ENCODE measurements at regions not wholly inside any gene's neighbourhood (a gene's known extent, or its start where the extent isn't known, plus 50 kb on each side); places are given as distances from the start of the nearest gene placed in this dataset.

GRCh38 chr12:126038434-126038833, 973.2 kb downstream of the AACS start:
- H3K27me3 ChIP-seq (ENCODE audit: insufficient read depth, low read length): no peaks in the 10 kb centered on the region
- no peaks in the 10 kb centered on the region for H3K9me3 ChIP-seq (ENCODE audit: control insufficient read depth, low read depth, low read length)
- DNase-seq: no peak
- no peak overlapping the region for H3K4ac ChIP-seq (ENCODE audit: low read depth, low read length)
- H3K79me1 ChIP-seq (ENCODE audit: insufficient read depth, low read depth, low read length, poor library complexity, severe bottlenecking): no peaks in the 10 kb centered on the region
- Mint-ChIP-seq H3K27me3 (ENCODE audit: low read depth) (peaks cover 5% of the 10 kb centered on the region; the same call in 1 of the 2 replicates), H3K4me1 (peaks cover 2 to 7% of the 10 kb centered on the region in 2 experiments; a peak in 1 of 4 replicates), H3K36me3 (ENCODE audit: insufficient read depth in 1 of 3, low read depth in 3 of 3) (peaks cover 2 to 7% (median 4%) of the 10 kb centered on the region in 3 experiments; a peak in 2 of 7 replicates), H3K9me3 (peaks cover 18 to 19% of the 10 kb centered on the region in 2 experiments), H3K4me3 (no peak overlapping the region), H3K27ac (no peak overlapping the region)
- no peak overlapping the region for H4K8ac ChIP-seq (replicated peaks; ENCODE audit: insufficient read length, low read depth, low read length)
- H4K91ac ChIP-seq (ENCODE audit: insufficient read length, low read depth, low read length): no peak overlapping the region
- no peak overlapping the region for H4K5ac ChIP-seq (ENCODE audit: insufficient read length, low read depth, low read length)
- no peak overlapping the region for H2BK120ac ChIP-seq (ENCODE audit: low read depth, low read length, poor library complexity, severe bottlenecking)
- H3K23ac ChIP-seq (ENCODE audit: insufficient read length, low read depth, low read length): no peak overlapping the region
- no peak overlapping the region for H2AK5ac ChIP-seq (ENCODE audit: insufficient read length, low read length)
- H3K56ac ChIP-seq (ENCODE audit: insufficient read length, low read depth, low read length): no peak overlapping the region
- no peak overlapping the region for H3T11ph ChIP-seq (ENCODE audit: low read length)
- H4K20me1 ChIP-seq (ENCODE audit: control insufficient read depth, insufficient read depth, insufficient read length): no peaks in the 10 kb centered on the region
- no peak overlapping the region for H2BK20ac ChIP-seq (ENCODE audit: low read depth, low read length, poor library complexity, severe bottlenecking)
- no peak overlapping the region for H3K27ac ChIP-seq (ENCODE audit: insufficient read length, low read depth, low read length)
- H3K79me2 ChIP-seq (ENCODE audit: insufficient read depth, low read length): no peaks in the 10 kb centered on the region
- H3K9ac ChIP-seq (ENCODE audit: extremely low read depth, insufficient read length, low read length): no peak overlapping the region
- H2BK12ac ChIP-seq (ENCODE audit: insufficient read length, low read depth, low read length): no peak overlapping the region
- H3K23me2 ChIP-seq (ENCODE audit: insufficient read length, low read depth, low read length, poor library complexity, severe bottlenecking): no peaks in the 10 kb centered on the region
- no peak overlapping the region for H3K14ac ChIP-seq (ENCODE audit: insufficient read depth, low read length)
- TF ChIP-seq CTCF (conservative IDR thresholded peaks at IDR 0.05): no peak
- H2BK15ac ChIP-seq (ENCODE audit: low read depth, low read length): no peak overlapping the region
- WGBS (ENCODE audit: extremely low coverage, insufficient read length, low lambda C conversion rate): no CpG with 5 or more reads among the region's 1 CpG
- no peak overlapping the region for H2BK5ac ChIP-seq (ENCODE audit: insufficient read length, low read length)
- no peak overlapping the region for H3K18ac ChIP-seq (ENCODE audit: insufficient read length, low read depth, low read length)
- H3K4me1 ChIP-seq (ENCODE audit: insufficient read depth, low read length): no peaks in the 10 kb centered on the region
- no peak overlapping the region for H3K4me2 ChIP-seq (ENCODE audit: insufficient read depth, insufficient read length, low read length)
- H2AFZ ChIP-seq (ENCODE audit: low read length): no peak overlapping the region

Measured in H9 (cell line).